HTR-8/SVneo (cell line): ENCODE measurements at regions not wholly inside any gene's neighbourhood (a gene's known extent, or its start where the extent isn't known, plus 50 kb on each side); places are given as distances from the start of the nearest gene placed in this dataset.

Experiments
- DNase-seq: peaks from one replicate; pipeline ENCODE4 v3.0.0; 2011; ENCODE audit warnings: low spot score, mixed read lengths; ENCODE audit not compliant: insufficient read length
- FAIRE-seq: peaks from 2 replicates; lab custom pipeline; 2011; peaks lifted over from hg19 to GRCh38; lab: Jason Lieb, UNC

- FAIRE-seq = no peak
- no peak for DNase-seq
These were observed 158.4 kb upstream of the TLL1 start for GRCh38 chr4:165714650-165715049.

- DNase-seq (no peak), FAIRE-seq (no peak)
These were observed 157.8 kb upstream of the TLL1 start for GRCh38 chr4:165715211-165715610.

GRCh38 chr4:165715989-165716388, 157.0 kb upstream of the TLL1 start:
- DNase-seq = no peak

GRCh38 chr4:165716472-165716871, 156.6 kb upstream of the TLL1 start:
- DNase-seq = no peak
- no peak for FAIRE-seq

More at GRCh38 chr4:165715989-165716388, 157.0 kb upstream of the TLL1 start:
- no peak for FAIRE-seq

GRCh38 chr4:165718660-165719059, 154.4 kb upstream of the TLL1 start:
- no peak for FAIRE-seq

GRCh38 chr4:165720411-165721082, 152.5 kb upstream of the TLL1 start:
- no peak for FAIRE-seq

More at GRCh38 chr4:165718660-165719059, 154.4 kb upstream of the TLL1 start:
- no peak for DNase-seq

GRCh38 chr4:165721815-165722214, 151.2 kb upstream of the TLL1 start:
- DNase-seq = no peak
- FAIRE-seq = no peak

More at GRCh38 chr4:165720411-165721082, 152.5 kb upstream of the TLL1 start:
- no peak for DNase-seq

- no peak for FAIRE-seq
- no peak for DNase-seq
These were observed 149.8 kb upstream of the TLL1 start for GRCh38 chr4:165723051-165723795.

GRCh38 chr4:165724786-165725185, 148.3 kb upstream of the TLL1 start:
- DNase-seq (no peak), FAIRE-seq (no peak)

- DNase-seq = no peak
- FAIRE-seq = no peak
These were observed 147.7 kb upstream of the TLL1 start for GRCh38 chr4:165725352-165725751.

GRCh38 chr4:165726831-165727230, 146.2 kb upstream of the TLL1 start:
- DNase-seq = no peak
- no peak for FAIRE-seq

GRCh38 chr4:165737309-165737972, 135.6 kb upstream of the TLL1 start:
- FAIRE-seq = no peak
- DNase-seq = no peak

- FAIRE-seq = no peak
These were observed 134.5 kb upstream of the TLL1 start for GRCh38 chr4:165738571-165738970.

GRCh38 chr4:165740911-165741310, 132.1 kb upstream of the TLL1 start:
- FAIRE-seq (no peak), DNase-seq (no peak)

More at GRCh38 chr4:165738571-165738970, 134.5 kb upstream of the TLL1 start:
- DNase-seq = no peak

GRCh38 chr4:165743422-165743821, 129.6 kb upstream of the TLL1 start:
- FAIRE-seq (no peak), DNase-seq (no peak)

- DNase-seq (no peak), FAIRE-seq (no peak)
These were observed 128.7 kb upstream of the TLL1 start for GRCh38 chr4:165744370-165744769.

GRCh38 chr4:165748321-165748720, 124.7 kb upstream of the TLL1 start:
- FAIRE-seq = no peak

GRCh38 chr4:165751882-165752281, 121.2 kb upstream of the TLL1 start:
- FAIRE-seq (no peak), DNase-seq (no peak)

More at GRCh38 chr4:165748321-165748720, 124.7 kb upstream of the TLL1 start:
- DNase-seq = no peak

GRCh38 chr4:165754664-165755063, 118.4 kb upstream of the TLL1 start:
- FAIRE-seq (no peak), DNase-seq (no peak)

GRCh38 chr4:165756836-165757235, 116.2 kb upstream of the TLL1 start:
- DNase-seq (no peak), FAIRE-seq (no peak)

- DNase-seq (no peak), FAIRE-seq (no peak)
These were observed 115.6 kb upstream of the TLL1 start for GRCh38 chr4:165757451-165757850.
